OCI-LY7 (cell line): ENCODE measurements at regions not wholly inside any gene's neighbourhood (a gene's known extent, or its start where the extent isn't known, plus 50 kb on each side); places are given as distances from the start of the nearest gene placed in this dataset.

ENCODE experiments used
- EZH2phosphoT487 ChIP-seq: fragments of 200-600 bp; sonication (generic); IDR thresholded peaks from 2 replicates; pipeline ENCODE4 v1.6.1; 2018; ENCODE audit warnings: low read depth, borderline replicate concordance, mild to moderate bottlenecking, mixed run types, antibody characterized with exemption, low read length, moderate library complexity, mixed read lengths
- TF ChIP-seq, protein P1 (sequence below): fragments of 200-600 bp; sonication (generic); conservative IDR thresholded peaks from 2 replicates; pipeline ENCODE4 v1.5.1; 2014; ENCODE audit warnings: mild to moderate bottlenecking, antibody characterized with exemption, low read length, moderate library complexity, mixed read lengths

GRCh38 chr3:66149269-66149668, 71.5 kb upstream of the SLC25A26 start:
- TF ChIP-seq, protein P1, sequence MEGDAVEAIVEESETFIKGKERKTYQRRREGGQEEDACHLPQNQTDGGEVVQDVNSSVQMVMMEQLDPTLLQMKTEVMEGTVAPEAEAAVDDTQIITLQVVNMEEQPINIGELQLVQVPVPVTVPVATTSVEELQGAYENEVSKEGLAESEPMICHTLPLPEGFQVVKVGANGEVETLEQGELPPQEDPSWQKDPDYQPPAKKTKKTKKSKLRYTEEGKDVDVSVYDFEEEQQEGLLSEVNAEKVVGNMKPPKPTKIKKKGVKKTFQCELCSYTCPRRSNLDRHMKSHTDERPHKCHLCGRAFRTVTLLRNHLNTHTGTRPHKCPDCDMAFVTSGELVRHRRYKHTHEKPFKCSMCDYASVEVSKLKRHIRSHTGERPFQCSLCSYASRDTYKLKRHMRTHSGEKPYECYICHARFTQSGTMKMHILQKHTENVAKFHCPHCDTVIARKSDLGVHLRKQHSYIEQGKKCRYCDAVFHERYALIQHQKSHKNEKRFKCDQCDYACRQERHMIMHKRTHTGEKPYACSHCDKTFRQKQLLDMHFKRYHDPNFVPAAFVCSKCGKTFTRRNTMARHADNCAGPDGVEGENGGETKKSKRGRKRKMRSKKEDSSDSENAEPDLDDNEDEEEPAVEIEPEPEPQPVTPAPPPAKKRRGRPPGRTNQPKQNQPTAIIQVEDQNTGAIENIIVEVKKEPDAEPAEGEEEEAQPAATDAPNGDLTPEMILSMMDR = no peak
- no peak for TF ChIP-seq EZH2phosphoT487
